Loucy (cell line): ENCODE measurements at regions not wholly inside any gene's neighbourhood (a gene's known extent, or its start where the extent isn't known, plus 50 kb on each side); places are given as distances from the start of the nearest gene placed in this dataset.

Experiments
- CTCF ChIP-seq: fragments of 200-600 bp; sonication (generic); conservative IDR thresholded peaks from 2 replicates; pipeline ENCODE4 v1.5.1; 2014; ENCODE audit warnings: mild to moderate bottlenecking, antibody characterized with exemption, low read length
- EZH2phosphoT487 ChIP-seq: fragments of 200-600 bp; IDR thresholded peaks from 2 replicates; pipeline ENCODE4 v1.6.1; 2018; ENCODE audit warnings: antibody characterized with exemption, mild to moderate bottlenecking, moderate library complexity, borderline replicate concordance

GRCh38 chr18:71456206-71456605, 1087.9 kb downstream of the CBLN2 start:
- TF ChIP-seq EZH2phosphoT487 (no peak), CTCF (no peak)
